ENCODE measurements at regions not wholly inside any gene's neighbourhood (a gene's known extent, or its start where the extent isn't known, plus 50 kb on each side); places are given as distances from the start of the nearest gene placed in this dataset.

- no peaks in the 10 kb centered on the region for H3K27me3 Mint-ChIP-seq (ENCODE audit: unreplicated experiment)
- peaks cover 17% of the 10 kb centered on the region for H3K4me1 Mint-ChIP-seq (ENCODE audit: unreplicated experiment)
- no peak overlapping the region for H3K4me3 Mint-ChIP-seq (ENCODE audit: unreplicated experiment)
- no peak for DNase-seq (ENCODE audit: extremely low spot score, unreplicated experiment)
- peaks cover 13% of the 10 kb centered on the region for H3K9me3 Mint-ChIP-seq (ENCODE audit: unreplicated experiment)
- no peak for TF ChIP-seq CTCF (IDR thresholded peaks at IDR 0.05)
- H3K27ac Mint-ChIP-seq (ENCODE audit: unreplicated experiment) = no peak overlapping the region
- no peaks in the 10 kb centered on the region for H3K36me3 Mint-ChIP-seq (ENCODE audit: unreplicated experiment)
Observed at GRCh38 chrX:27924718-27925117, 56.5 kb downstream of the DCAF8L1 start.

- TF ChIP-seq CTCF (IDR thresholded peaks at IDR 0.05) = no peak
- H3K4me1 Mint-ChIP-seq (ENCODE audit: unreplicated experiment) = peaks cover 17% of the 10 kb centered on the region
- DNase-seq (ENCODE audit: extremely low spot score, unreplicated experiment) = no peak
- peaks cover 13% of the 10 kb centered on the region for H3K9me3 Mint-ChIP-seq (ENCODE audit: unreplicated experiment)
- H3K4me3 Mint-ChIP-seq (ENCODE audit: unreplicated experiment) = no peak overlapping the region
- no peak overlapping the region for H3K27ac Mint-ChIP-seq (ENCODE audit: unreplicated experiment)
- H3K27me3 Mint-ChIP-seq (ENCODE audit: unreplicated experiment) = no peaks in the 10 kb centered on the region
- no peaks in the 10 kb centered on the region for H3K36me3 Mint-ChIP-seq (ENCODE audit: unreplicated experiment)
Observed at GRCh38 chrX:27924261-27924660, 57.0 kb downstream of the DCAF8L1 start.

GRCh38 chrX:27918799-27919198, 62.5 kb downstream of the DCAF8L1 start:
- Mint-ChIP-seq H3K9me3 (ENCODE audit: unreplicated experiment) (peaks cover 3% of the 10 kb centered on the region), H3K4me3 (ENCODE audit: unreplicated experiment) (no peak overlapping the region), H3K4me1 (ENCODE audit: unreplicated experiment) (peaks cover 2% of the 10 kb centered on the region), H3K27me3 (ENCODE audit: unreplicated experiment) (no peaks in the 10 kb centered on the region), H3K27ac (ENCODE audit: unreplicated experiment) (no peak overlapping the region), H3K36me3 (ENCODE audit: unreplicated experiment) (no peaks in the 10 kb centered on the region)
- peak; percentile 37 for TF ChIP-seq CTCF (IDR thresholded peaks at IDR 0.05)
- DNase-seq (ENCODE audit: extremely low spot score, unreplicated experiment) = no peak

- Mint-ChIP-seq H3K36me3 (ENCODE audit: unreplicated experiment) (no peaks in the 10 kb centered on the region), H3K9me3 (ENCODE audit: unreplicated experiment) (peaks cover 3% of the 10 kb centered on the region), H3K27me3 (ENCODE audit: unreplicated experiment) (no peaks in the 10 kb centered on the region), H3K27ac (ENCODE audit: unreplicated experiment) (no peak overlapping the region), H3K4me1 (ENCODE audit: unreplicated experiment) (peaks cover 2% of the 10 kb centered on the region), H3K4me3 (ENCODE audit: unreplicated experiment) (no peak overlapping the region)
- no peak for TF ChIP-seq CTCF (IDR thresholded peaks at IDR 0.05)
- DNase-seq (ENCODE audit: extremely low spot score, unreplicated experiment) = no peak
Observed at GRCh38 chrX:27917713-27918500, 63.3 kb downstream of the DCAF8L1 start.

- Mint-ChIP-seq H3K36me3 (ENCODE audit: unreplicated experiment) (no peaks in the 10 kb centered on the region), H3K9me3 (ENCODE audit: unreplicated experiment) (peaks cover 6% of the 10 kb centered on the region), H3K27me3 (ENCODE audit: unreplicated experiment) (no peaks in the 10 kb centered on the region), H3K4me1 (ENCODE audit: unreplicated experiment) (peaks cover 6% of the 10 kb centered on the region), H3K27ac (ENCODE audit: unreplicated experiment) (no peak overlapping the region), H3K4me3 (ENCODE audit: unreplicated experiment) (no peak overlapping the region)
- no peak for TF ChIP-seq CTCF (IDR thresholded peaks at IDR 0.05)
- DNase-seq (ENCODE audit: extremely low spot score, unreplicated experiment) = no peak
Observed at GRCh38 chrX:27915617-27916016, 65.6 kb downstream of the DCAF8L1 start.
